Neural crest cell (in vitro differentiated cells): ENCODE measurements at regions not wholly inside any gene's neighbourhood (a gene's known extent, or its start where the extent isn't known, plus 50 kb on each side); places are given as distances from the start of the nearest gene placed in this dataset.

Experiments
- DNase-seq: peaks from one replicate; pipeline ENCODE4 v3.0.0; 2021; ENCODE audit warnings: low read depth, mixed read lengths, low spot score
- H3K27ac Mint-ChIP-seq: one replicate; pipeline ENCODE4 v1.8.0; 2021; ENCODE audit warnings: mild to moderate bottlenecking, mixed read lengths; ENCODE audit not compliant: unreplicated experiment
- H3K27me3 Mint-ChIP-seq: 2 replicates; pipeline ENCODE4 v1.8.0; 2021; ENCODE audit warnings: low read depth, mild to moderate bottlenecking, mixed read lengths
- H3K36me3 Mint-ChIP-seq: 2 replicates; pipeline ENCODE4 v1.8.0; 2021; ENCODE audit warnings: low read depth, mild to moderate bottlenecking, mixed read lengths
- H3K4me1 Mint-ChIP-seq: 2 replicates; pipeline ENCODE4 v1.8.0; 2021; ENCODE audit warnings: mixed read lengths
- H3K4me3 Mint-ChIP-seq: one replicate; pipeline ENCODE4 v1.8.0; 2021; ENCODE audit warnings: mild to moderate bottlenecking, mixed read lengths
- H3K9me3 Mint-ChIP-seq: 2 replicates; pipeline ENCODE4 v1.8.0; 2021; ENCODE audit warnings: mixed read lengths
- CTCF ChIP-seq: fragments of 200-600 bp; sonication (generic); conservative IDR thresholded peaks from 2 replicates; pipeline ENCODE4 v1.5.0; 2021; ENCODE audit warnings: antibody characterized with exemption, mild to moderate bottlenecking

GRCh38 chr1:188668083-188668482 lies 1809.6 kb downstream of the BRINP3 start:
- Mint-ChIP-seq H3K36me3 (no peaks in the 10 kb centered on the region), H3K4me3 (no peak overlapping the region), H3K9me3 (peaks cover 6% of the 10 kb centered on the region), H3K4me1 (no peaks in the 10 kb centered on the region), H3K27ac (no peak overlapping the region), H3K27me3 (no peaks in the 10 kb centered on the region)
- DNase-seq, result no peak
- TF ChIP-seq CTCF, result peak; percentile 23

- no peak for TF ChIP-seq CTCF
- no peaks in the 10 kb centered on the region for H3K27me3 Mint-ChIP-seq
- no peaks in the 10 kb centered on the region for H3K36me3 Mint-ChIP-seq
- no peak overlapping the region for H3K27ac Mint-ChIP-seq
- H3K4me1 Mint-ChIP-seq, result no peaks in the 10 kb centered on the region
- DNase-seq, result no peak
- no peak overlapping the region for H3K4me3 Mint-ChIP-seq
- H3K9me3 Mint-ChIP-seq, result peaks cover 6% of the 10 kb centered on the region
These were observed 1807.8 kb downstream of the BRINP3 start for GRCh38 chr1:188669728-188670382.

- TF ChIP-seq CTCF, result no peak
- Mint-ChIP-seq H3K27me3 (no peaks in the 10 kb centered on the region), H3K4me1 (no peaks in the 10 kb centered on the region), H3K36me3 (no peaks in the 10 kb centered on the region), H3K9me3 (peaks cover 6% of the 10 kb centered on the region), H3K4me3 (no peak overlapping the region), H3K27ac (no peak overlapping the region)
- no peak for DNase-seq
These were observed 1806.8 kb downstream of the BRINP3 start for GRCh38 chr1:188670837-188671236.

- H3K4me3 Mint-ChIP-seq, result no peak overlapping the region
- no peaks in the 10 kb centered on the region for H3K27me3 Mint-ChIP-seq
- H3K4me1 Mint-ChIP-seq, result no peaks in the 10 kb centered on the region
- no peak for TF ChIP-seq CTCF
- no peaks in the 10 kb centered on the region for H3K36me3 Mint-ChIP-seq
- H3K9me3 Mint-ChIP-seq, result peaks cover 6% of the 10 kb centered on the region
- no peak overlapping the region for H3K27ac Mint-ChIP-seq
- no peak for DNase-seq
These were observed 1805.5 kb downstream of the BRINP3 start for GRCh38 chr1:188672153-188672552.

- no peak overlapping the region for H3K4me3 Mint-ChIP-seq
These were observed 1788.1 kb downstream of the BRINP3 start for GRCh38 chr1:188689542-188689941.

More at GRCh38 chr1:188689542-188689941, 1788.1 kb downstream of the BRINP3 start:
- H3K4me1 Mint-ChIP-seq, result no peaks in the 10 kb centered on the region
- no peak for TF ChIP-seq CTCF
- peak overlapping the region; percentile 53 for H3K27ac Mint-ChIP-seq
- H3K9me3 Mint-ChIP-seq, result peaks cover 2% of the 10 kb centered on the region
- no peaks in the 10 kb centered on the region for H3K36me3 Mint-ChIP-seq
- DNase-seq, result no peak
- H3K27me3 Mint-ChIP-seq, result no peaks in the 10 kb centered on the region
